B cell (primary cell): ENCODE measurements at regions not wholly inside any gene's neighbourhood (a gene's known extent, or its start where the extent isn't known, plus 50 kb on each side); places are given as distances from the start of the nearest gene placed in this dataset.

Source experiments
- CTCF ChIP-seq: fragments of 200-600 bp; IDR thresholded peaks from one replicate; pipeline ENCODE4 v1.8.0; 2022; ENCODE audit warnings: antibody characterized with exemption, mild to moderate bottlenecking
- EZH2 ChIP-seq: IDR thresholded peaks from 2 replicates; pipeline ENCODE4 v1.6.1; 2012; ENCODE audit warnings: borderline replicate concordance, low read depth, mild to moderate bottlenecking, moderate library complexity, low read length; ENCODE audit not compliant: insufficient read depth, poor library complexity, severe bottlenecking

DNA sequence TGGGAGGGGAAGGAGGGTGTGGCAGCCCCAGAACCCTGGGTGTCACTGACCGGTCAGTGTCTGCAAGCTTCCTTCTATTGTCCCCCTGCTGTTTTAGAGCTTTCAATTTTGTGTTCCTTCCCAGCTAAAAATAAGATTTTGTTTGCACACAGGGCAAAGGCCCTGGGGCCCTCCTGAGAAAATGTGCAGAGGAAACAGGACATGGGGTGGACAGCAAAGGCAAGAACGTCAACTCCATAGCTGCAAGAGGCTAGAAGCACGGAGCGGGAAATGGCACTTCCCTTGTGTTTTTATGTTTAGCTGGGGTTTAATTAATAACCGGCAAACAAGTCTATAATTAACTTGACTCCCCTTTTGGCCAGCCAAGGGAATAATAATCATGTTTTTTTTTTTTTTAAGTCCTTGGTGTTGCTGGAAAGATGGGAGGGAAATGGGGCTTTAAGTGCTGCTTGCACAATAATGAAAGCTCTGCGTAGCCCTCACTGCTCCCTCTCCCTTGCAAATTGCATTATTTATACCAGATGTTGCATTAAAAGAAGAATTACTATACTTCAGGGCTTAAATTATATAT, 261.4 kb upstream of the USP24 start:
- no peak for TF ChIP-seq CTCF
- TF ChIP-seq EZH2: no peak
